GM18909 (cell line): ENCODE measurements at regions not wholly inside any gene's neighbourhood (a gene's known extent, or its start where the extent isn't known, plus 50 kb on each side); places are given as distances from the start of the nearest gene placed in this dataset.

ENCODE experiments used
- ATAC-seq: cut with Tn5 transposase; IDR thresholded peaks from one replicate; pipeline ENCODE4 v1.9.1; 2021; ENCODE audit warnings: mild to moderate bottlenecking; ENCODE audit not compliant: unreplicated experiment, poor library complexity

GRCh38 chr13:68386808-68387207, 1156.7 kb upstream of the PCDH9 start:
- ATAC-seq = no peak

GRCh38 chr13:68380041-68380973, 1150.2 kb upstream of the PCDH9 start:
- no peak for ATAC-seq

- ATAC-seq = no peak
These were observed 1148.2 kb upstream of the PCDH9 start for GRCh38 chr13:68378294-68378693.

GRCh38 chr13:68375004-68375403, 1144.9 kb upstream of the PCDH9 start:
- no peak for ATAC-seq

GRCh38 chr13:68369739-68370138, 1139.6 kb upstream of the PCDH9 start:
- ATAC-seq = no peak

- no peak for ATAC-seq
These were observed 1138.8 kb upstream of the PCDH9 start for GRCh38 chr13:68368922-68369321.

- ATAC-seq = no peak
These were observed 1129.0 kb upstream of the PCDH9 start for GRCh38 chr13:68359105-68359504.

GRCh38 chr13:68358294-68358705, 1128.2 kb upstream of the PCDH9 start:
- no peak for ATAC-seq

GRCh38 chr13:68350554-68350953, 1120.4 kb upstream of the PCDH9 start:
- no peak for ATAC-seq

GRCh38 chr13:68347220-68347619, 1117.1 kb upstream of the PCDH9 start:
- ATAC-seq = no peak

GRCh38 chr13:68345963-68346531, 1115.9 kb upstream of the PCDH9 start:
- ATAC-seq = no peak

GRCh38 chr13:68323124-68323523, 1093.0 kb upstream of the PCDH9 start:
- ATAC-seq = no peak

GRCh38 chr13:68319384-68319783, 1089.2 kb upstream of the PCDH9 start:
- no peak for ATAC-seq

- ATAC-seq = peak; percentile 47
These were observed 1074.3 kb upstream of the PCDH9 start for GRCh38 chr13:68304286-68304893.

GRCh38 chr13:68293631-68294030, 1063.5 kb upstream of the PCDH9 start:
- ATAC-seq = no peak

- no peak for ATAC-seq
These were observed 1062.5 kb upstream of the PCDH9 start for GRCh38 chr13:68292601-68293000.

GRCh38 chr13:68291595-68291994, 1061.5 kb upstream of the PCDH9 start:
- ATAC-seq = no peak

- no peak for ATAC-seq
These were observed 1045.6 kb upstream of the PCDH9 start for GRCh38 chr13:68275758-68276157.

GRCh38 chr13:68272652-68273051, 1042.5 kb upstream of the PCDH9 start:
- no peak for ATAC-seq

- no peak for ATAC-seq
These were observed 1034.6 kb upstream of the PCDH9 start for GRCh38 chr13:68264692-68265091.

- ATAC-seq = no peak
These were observed 1031.0 kb upstream of the PCDH9 start for GRCh38 chr13:68261105-68261504.
